GM23338 (cell line): ENCODE measurements at regions not wholly inside any gene's neighbourhood (a gene's known extent, or its start where the extent isn't known, plus 50 kb on each side); places are given as distances from the start of the nearest gene placed in this dataset.

Source experiments
- ATAC-seq: fragments of 200-7000 bp; cut with Tn5 transposase; 3 replicates; pipeline ENCODE4 v1.9.1; 2020
- DNase-seq: peaks from one replicate; pipeline ENCODE4 v3.0.0-alpha.2; 2015; ENCODE audit warnings: low spot score
- H2AFZ ChIP-seq: fragments of 200-600 bp; sonication (generic); 2 replicates; pipeline ENCODE4 v1.8.0; 2016; ENCODE audit warnings: antibody characterized with exemption, mild to moderate bottlenecking, moderate library complexity
- H3F3A ChIP-seq: fragments of 200-600 bp; sonication (generic); replicated peaks from 2 replicates; pipeline ENCODE4 v1.8.0; 2017; ENCODE audit warnings: antibody characterized with exemption, mixed run types, low read depth
- H3K27ac ChIP-seq: fragments of 200-600 bp; sonication (generic); 2 replicates; pipeline ENCODE4 v1.6.1; 2016; ENCODE audit warnings: low read depth
- H3K27me3 ChIP-seq: fragments of 200-600 bp; sonication (generic); 2 replicates; pipeline ENCODE4 v1.8.0; 2016; ENCODE audit warnings: mild to moderate bottlenecking, mixed run types, moderate library complexity; ENCODE audit not compliant: insufficient read depth
- H3K36me3 ChIP-seq: fragments of 200-600 bp; sonication (generic); 2 replicates; pipeline ENCODE4 v1.8.0; 2016; ENCODE audit warnings: mild to moderate bottlenecking; ENCODE audit not compliant: insufficient read depth
- H3K4me1 ChIP-seq: fragments of 200-600 bp; sonication (generic); 2 replicates; pipeline ENCODE4 v1.8.0; 2016; ENCODE audit warnings: mild to moderate bottlenecking, moderate library complexity; ENCODE audit not compliant: insufficient read depth
- H3K4me2 ChIP-seq: fragments of 200-600 bp; sonication (generic); 2 replicates; pipeline ENCODE4 v1.7.1; 2017; ENCODE audit warnings: mixed run types
- H3K4me3 ChIP-seq: fragments of 200-600 bp; sonication (generic); 2 replicates; pipeline ENCODE4 v1.6.1; 2016; ENCODE audit warnings: mixed run types
- H3K79me2 ChIP-seq: fragments of 200-600 bp; sonication (generic); replicated peaks from 2 replicates; pipeline ENCODE4 v1.8.0; 2017; ENCODE audit warnings: mild to moderate bottlenecking; ENCODE audit not compliant: insufficient read depth
- H3K9me2 ChIP-seq: fragments of 200-600 bp; sonication (generic); 2 replicates; pipeline ENCODE4 v1.8.0; 2017; ENCODE audit not compliant: insufficient read depth
- H4K20me1 ChIP-seq: fragments of 200-600 bp; sonication (generic); replicated peaks from 2 replicates; pipeline ENCODE4 v1.8.0; 2017; ENCODE audit warnings: mild to moderate bottlenecking; ENCODE audit not compliant: insufficient read depth
- H3K27ac Mint-ChIP-seq: 2 replicates; pipeline ENCODE4 v1.8.0; 2020; ENCODE audit warnings: inconsistent platforms, mild to moderate bottlenecking, moderate library complexity, mixed read lengths
- H3K27me3 Mint-ChIP-seq: 3 replicates; pipeline ENCODE4 v1.8.0; 2022; ENCODE audit warnings: low read depth, mild to moderate bottlenecking, moderate library complexity, mixed read lengths, inconsistent platforms; ENCODE audit not compliant: insufficient read depth, poor library complexity
- H3K36me3 Mint-ChIP-seq: 3 replicates; pipeline ENCODE4 v1.8.0; 2021; ENCODE audit warnings: low read depth, mild to moderate bottlenecking, inconsistent platforms, moderate library complexity, mixed read lengths
- H3K4me1 Mint-ChIP-seq: 3 replicates; pipeline ENCODE4 v1.8.0; 2020; ENCODE audit warnings: mild to moderate bottlenecking, inconsistent platforms, mixed read lengths
- H3K4me3 Mint-ChIP-seq: 3 replicates; pipeline ENCODE4 v1.8.0; 2021; ENCODE audit warnings: moderate library complexity, mild to moderate bottlenecking, inconsistent platforms, mixed read lengths
- H3K9me3 Mint-ChIP-seq: 3 replicates; pipeline ENCODE4 v1.8.0; 2020; ENCODE audit warnings: moderate library complexity, mild to moderate bottlenecking, inconsistent platforms, mixed read lengths
- CREB1 ChIP-seq: fragments of 250-450 bp; sonication (Bioruptor Pico); IDR thresholded peaks from 2 replicates; pipeline ENCODE4 v1.5.0; 2020; ENCODE audit warnings: low read depth, mild to moderate bottlenecking, moderate library complexity
- ETS1 ChIP-seq: IDR thresholded peaks from 2 replicates; pipeline ENCODE4 v1.6.1; 2016; ENCODE audit warnings: antibody characterized with exemption
- EZH2 ChIP-seq: fragments of 200-600 bp; sonication (generic); IDR thresholded peaks from one replicate; pipeline ENCODE4 v1.8.0; 2017; ENCODE audit warnings: antibody characterized with exemption, mild to moderate bottlenecking, low read depth; ENCODE audit not compliant: unreplicated experiment
- EZH2phosphoT487 ChIP-seq: fragments of 200-600 bp; sonication (generic); IDR thresholded peaks from one replicate; pipeline ENCODE4 v1.8.1; 2018; ENCODE audit warnings: antibody characterized with exemption; ENCODE audit not compliant: unreplicated experiment
- JUNB ChIP-seq: IDR thresholded peaks from one replicate; pipeline ENCODE4 v1.6.1; 2016; ENCODE audit warnings: antibody characterized with exemption; ENCODE audit not compliant: unreplicated experiment
- NANOG ChIP-seq: IDR thresholded peaks from 2 replicates; pipeline ENCODE4 v1.6.1; 2016; ENCODE audit warnings: antibody characterized with exemption, borderline replicate concordance
- POLR2AphosphoS5 ChIP-seq: IDR thresholded peaks from 2 replicates; pipeline ENCODE4 v1.6.1; 2016; ENCODE audit warnings: antibody characterized with exemption, low read depth
- REST ChIP-seq: IDR thresholded peaks from one replicate; pipeline ENCODE4 v1.6.1; 2018; ENCODE audit warnings: antibody characterized with exemption; ENCODE audit not compliant: unreplicated experiment
- STAT1 ChIP-seq: IDR thresholded peaks from one replicate; pipeline ENCODE4 v1.6.1; 2016; ENCODE audit warnings: antibody characterized with exemption; ENCODE audit not compliant: unreplicated experiment
- ZNF114 ChIP-seq: fragments of 250-450 bp; sonication (Bioruptor Pico); IDR thresholded peaks from 2 replicates; pipeline ENCODE4 v1.5.0; 2020; ENCODE audit warnings: mild to moderate bottlenecking, moderate library complexity
- ZNF331 ChIP-seq: fragments of 250-450 bp; sonication (Bioruptor Pico); IDR thresholded peaks from 2 replicates; pipeline ENCODE4 v1.5.0; 2020; ENCODE audit warnings: low read depth, mild to moderate bottlenecking, moderate library complexity
- ZNF462 ChIP-seq: fragments of 250-450 bp; sonication (Bioruptor Pico); IDR thresholded peaks from 2 replicates; pipeline ENCODE4 v1.5.0; 2020; ENCODE audit warnings: mild to moderate bottlenecking, moderate library complexity
- TF ChIP-seq, protein P1 (sequence below), 2 experiments: fragments of 200-600 bp in 1 of 2; sonication (generic) in 1 of 2; conservative IDR thresholded peaks; 2 replicates each; pipeline versions ENCODE4 v1.5.1 to v1.6.1; 2016 to 2017; ENCODE audit warnings: antibody characterized with exemption in 2 of 2, low read depth in 2 of 2, mild to moderate bottlenecking in 2 of 2, moderate library complexity in 1 of 2

- Histone ChIP-seq H3K79me2 (no peaks in the 10 kb centered on the region), H3K27ac (no peak overlapping the region), H3K4me3 (no peak overlapping the region), H3K27me3 (no peaks in the 10 kb centered on the region), H2AFZ (no peak overlapping the region), H3K9me2 (no peaks in the 10 kb centered on the region), H3K4me2 (no peak overlapping the region), H3K4me1 (no peaks in the 10 kb centered on the region), H3K36me3 (no peaks in the 10 kb centered on the region), H3F3A (no peaks in the 10 kb centered on the region), H4K20me1 (no peaks in the 10 kb centered on the region)
- TF ChIP-seq STAT1 (no peak), EZH2phosphoT487 (no peak), JUNB (no peak), EZH2 (no peak), ZNF114 (CRISPR knock-in tag) (no peak), NANOG (no peak), ZNF462 (CRISPR knock-in tag) (no peak), ZNF331 (CRISPR knock-in tag) (no peak), POLR2AphosphoS5 (no peak), REST (no peak), ETS1 (no peak), CREB1 (no peak)
- TF ChIP-seq, protein P1, sequence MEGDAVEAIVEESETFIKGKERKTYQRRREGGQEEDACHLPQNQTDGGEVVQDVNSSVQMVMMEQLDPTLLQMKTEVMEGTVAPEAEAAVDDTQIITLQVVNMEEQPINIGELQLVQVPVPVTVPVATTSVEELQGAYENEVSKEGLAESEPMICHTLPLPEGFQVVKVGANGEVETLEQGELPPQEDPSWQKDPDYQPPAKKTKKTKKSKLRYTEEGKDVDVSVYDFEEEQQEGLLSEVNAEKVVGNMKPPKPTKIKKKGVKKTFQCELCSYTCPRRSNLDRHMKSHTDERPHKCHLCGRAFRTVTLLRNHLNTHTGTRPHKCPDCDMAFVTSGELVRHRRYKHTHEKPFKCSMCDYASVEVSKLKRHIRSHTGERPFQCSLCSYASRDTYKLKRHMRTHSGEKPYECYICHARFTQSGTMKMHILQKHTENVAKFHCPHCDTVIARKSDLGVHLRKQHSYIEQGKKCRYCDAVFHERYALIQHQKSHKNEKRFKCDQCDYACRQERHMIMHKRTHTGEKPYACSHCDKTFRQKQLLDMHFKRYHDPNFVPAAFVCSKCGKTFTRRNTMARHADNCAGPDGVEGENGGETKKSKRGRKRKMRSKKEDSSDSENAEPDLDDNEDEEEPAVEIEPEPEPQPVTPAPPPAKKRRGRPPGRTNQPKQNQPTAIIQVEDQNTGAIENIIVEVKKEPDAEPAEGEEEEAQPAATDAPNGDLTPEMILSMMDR (conservative IDR thresholded peaks at IDR 0.05; ENCODE audit: low read depth in 2 of 2), result no peak
- ATAC-seq, result no peak
- H3K27ac Mint-ChIP-seq, result no peak overlapping the region
- no peaks in the 10 kb centered on the region for H3K36me3 Mint-ChIP-seq
- H3K4me3 Mint-ChIP-seq, result no peak overlapping the region
- H3K27me3 Mint-ChIP-seq, result no peaks in the 10 kb centered on the region
- H3K9me3 Mint-ChIP-seq, result no peaks in the 10 kb centered on the region
- DNase-seq, result no peak
- no peaks in the 10 kb centered on the region for H3K4me1 Mint-ChIP-seq
Measured at GRCh38 chr5:107208867-107209266, 461.9 kb downstream of the EFNA5 start.
